Ovary (tissue), 3 donors: ENCODE measurements at regions not wholly inside any gene's neighbourhood (a gene's known extent, or its start where the extent isn't known, plus 50 kb on each side); places are given as distances from the start of the nearest gene placed in this dataset.

Source experiments
- POLR2A ChIP-seq: fragments of 450-650 bp; IDR thresholded peaks from one replicate; pipeline ENCODE4 v1.6.1; 2017; ENCODE audit warnings: antibody characterized with exemption, mild to moderate bottlenecking, moderate library complexity
- TF ChIP-seq, protein P1 (sequence below), 3 donors: fragments of 450-650 bp in 2 of 3; fragments of 200-600 bp in 1 of 3; IDR thresholded peaks; one replicate each; pipeline versions ENCODE4 v1.5.1 to v1.8.0; 2016 to 2022; ENCODE audit warnings: antibody characterized with exemption in 3 of 3, mild to moderate bottlenecking in 1 of 3
- donor health status: DM: no; HTN: no; CAD: no.

GRCh38 chr3:39733804-39734203, 75.6 kb upstream of the MYRIP start:
- TF ChIP-seq, protein P1, sequence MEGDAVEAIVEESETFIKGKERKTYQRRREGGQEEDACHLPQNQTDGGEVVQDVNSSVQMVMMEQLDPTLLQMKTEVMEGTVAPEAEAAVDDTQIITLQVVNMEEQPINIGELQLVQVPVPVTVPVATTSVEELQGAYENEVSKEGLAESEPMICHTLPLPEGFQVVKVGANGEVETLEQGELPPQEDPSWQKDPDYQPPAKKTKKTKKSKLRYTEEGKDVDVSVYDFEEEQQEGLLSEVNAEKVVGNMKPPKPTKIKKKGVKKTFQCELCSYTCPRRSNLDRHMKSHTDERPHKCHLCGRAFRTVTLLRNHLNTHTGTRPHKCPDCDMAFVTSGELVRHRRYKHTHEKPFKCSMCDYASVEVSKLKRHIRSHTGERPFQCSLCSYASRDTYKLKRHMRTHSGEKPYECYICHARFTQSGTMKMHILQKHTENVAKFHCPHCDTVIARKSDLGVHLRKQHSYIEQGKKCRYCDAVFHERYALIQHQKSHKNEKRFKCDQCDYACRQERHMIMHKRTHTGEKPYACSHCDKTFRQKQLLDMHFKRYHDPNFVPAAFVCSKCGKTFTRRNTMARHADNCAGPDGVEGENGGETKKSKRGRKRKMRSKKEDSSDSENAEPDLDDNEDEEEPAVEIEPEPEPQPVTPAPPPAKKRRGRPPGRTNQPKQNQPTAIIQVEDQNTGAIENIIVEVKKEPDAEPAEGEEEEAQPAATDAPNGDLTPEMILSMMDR (IDR thresholded peaks at IDR 0.05), result no peak
- TF ChIP-seq POLR2A, result no peak
